Motor neuron (in vitro differentiated cells): ENCODE measurements at regions not wholly inside any gene's neighbourhood (a gene's known extent, or its start where the extent isn't known, plus 50 kb on each side); places are given as distances from the start of the nearest gene placed in this dataset.
"Not testable (repeated sequence)": the region's sequence is repeated elsewhere in the genome, so short reads cannot be mapped to it uniquely, and the experiment has no call there.

Experiments
- ATAC-seq, 8 experiments: fragments of 200-7000 bp; cut with Tn5 transposase; replicated peaks in 6 of 8; 2 replicates each; pipeline ENCODE4 v1.8.0; 2021; ENCODE audit warnings: mild to moderate bottlenecking in 8 of 8, moderate library complexity in 8 of 8
- H3K27ac ChIP-seq, 2 donors: fragments of 250-450 bp; sonication (Bioruptor Pico); 2 replicates each; pipeline ENCODE4 v1.9.0; 2021; ENCODE audit warnings: antibody characterized with exemption in 2 of 2, mild to moderate bottlenecking in 2 of 2, moderate library complexity in 1 of 2
- H3K4me1 ChIP-seq, 2 donors: fragments of 250-450 bp; sonication (Bioruptor Pico); replicated peaks in 1 of 2; 2 replicates each; pipeline ENCODE4 v1.6.1; 2021; ENCODE audit warnings: antibody characterized with exemption in 2 of 2, mild to moderate bottlenecking in 2 of 2, moderate library complexity in 1 of 2
- H3K4me3 ChIP-seq, 5 donors: fragments of 250-450 bp; sonication (Bioruptor Pico); 2 replicates each; pipeline ENCODE4 v1.9.0; 2021; ENCODE audit warnings: antibody characterized with exemption in 5 of 5, mild to moderate bottlenecking in 5 of 5, moderate library complexity in 4 of 5
- WGBS, 10 experiments: fragments of 450-650 bp; shearing (Covaris generic); methylation state at CpG; one replicate each; pipeline ENCODE4 v1.0.0; 2022; 5-methylcytosine and 5-hydroxymethylcytosine counted together
- in situ Hi-C, 9 experiments: fragments of 400-800 bp; cut with MboI; loops; one replicate each; pipeline ENCODE4 v1.15.0; 2021; ENCODE audit warnings: low sequenced_read_pairs in 9 of 9, low pct_unique_long_range_greater_than_20kb in 2 of 9; ENCODE audit not compliant: unreplicated experiment in 9 of 9

DNA sequence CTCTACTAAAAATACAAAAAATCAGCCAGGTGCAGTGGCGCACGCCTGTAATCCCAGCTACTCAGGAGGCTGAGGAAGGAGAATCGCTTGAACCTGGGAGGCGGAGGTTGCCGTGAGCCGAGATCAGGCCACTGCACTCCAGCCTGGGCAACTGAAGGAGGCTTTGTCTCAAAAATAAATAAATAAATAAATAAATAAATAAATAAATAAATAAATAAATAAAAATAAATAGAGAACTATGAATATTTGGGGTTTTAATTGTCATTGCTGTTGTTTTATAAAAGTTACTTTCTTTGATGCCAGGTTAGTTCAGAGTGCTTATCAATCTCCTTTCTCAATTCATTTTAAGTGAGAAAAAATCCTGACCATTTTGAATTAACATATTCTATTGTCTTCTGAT, 638.2 kb upstream of the KLHL1 start:
- in situ Hi-C loops, result not testable (repeated sequence)
- 31 to 100% (median 94%) methylated on average over 2 to 6 of the region's 6 CpGs; no CpG with 5 or more reads in 3 of the 10 experiments for WGBS, 10 experiments

GRCh38 chr13:70736622-70737317, 628.5 kb upstream of the KLHL1 start:
- in situ Hi-C loops, result no loop called here
- ATAC-seq, result no peak
- Histone ChIP-seq H3K4me3 (no peak overlapping the region), H3K4me1 (peaks cover 0 to 8% of the 10 kb centered on the region in 2 donors), H3K27ac (no peak overlapping the region)
- WGBS, 10 experiments, result 7 to 100% (median 93%) methylated on average over 1 of the region's 1 CpG; no CpG with 5 or more reads in 1 of the 10 experiments

More for the DNA sequence above, 638.2 kb upstream of the KLHL1 start:
- not testable (repeated sequence) for H3K4me3 ChIP-seq, ATAC-seq, H3K27ac ChIP-seq, H3K4me1 ChIP-seq

- Histone ChIP-seq H3K4me1 (peaks cover 0 to 8% of the 10 kb centered on the region in 2 donors), H3K27ac (no peak overlapping the region), H3K4me3 (no peak overlapping the region)
- no peak for ATAC-seq
- in situ Hi-C loops, result no loop called here
- 0 to 29% (median 13%) methylated on average over 1 to 2 of the region's 2 CpGs; no CpG with 5 or more reads in 2 of the 10 experiments for WGBS, 10 experiments
These were observed 624.4 kb upstream of the KLHL1 start for GRCh38 chr13:70732611-70733010.

GRCh38 chr13:70729369-70729768, 621.1 kb upstream of the KLHL1 start:
- peak in 1 of 8 experiments; percentile 36 for ATAC-seq
- no peak overlapping the region for H3K27ac ChIP-seq
- no peak overlapping the region for H3K4me3 ChIP-seq
- in situ Hi-C loops, result no loop called here
- H3K4me1 ChIP-seq, result peaks cover 0 to 8% of the 10 kb centered on the region in 2 donors
- WGBS, 10 experiments, result 0 to 100% (median 57%) methylated on average over 1 to 2 of the region's 2 CpGs; no CpG with 5 or more reads in 2 of the 10 experiments

- ATAC-seq, result peak in 3 of 8 experiments; percentile 27 to 51 (median 42)
- in situ Hi-C loops, result no loop called here
- Histone ChIP-seq H3K27ac (no peak overlapping the region), H3K4me3 (no peak overlapping the region), H3K4me1 (peaks cover 0 to 17% of the 10 kb centered on the region in 2 donors)
- WGBS, 10 experiments, result 0 to 80% (median 27%) methylated on average over 1 of the region's 1 CpG; no CpG with 5 or more reads in 2 of the 10 experiments
These were observed 615.5 kb upstream of the KLHL1 start for GRCh38 chr13:70723732-70724131.

- in situ Hi-C loops, result no loop called here
- peaks cover 0 to 17% of the 10 kb centered on the region in 2 donors for H3K4me1 ChIP-seq
- no peak for ATAC-seq
- H3K27ac ChIP-seq, result no peak overlapping the region
- 0 to 86% (median 28%) methylated on average over 1 of the region's 1 CpG; no CpG with 5 or more reads in 2 of the 10 experiments for WGBS, 10 experiments
- H3K4me3 ChIP-seq, result no peak overlapping the region
These were observed 612.1 kb upstream of the KLHL1 start for GRCh38 chr13:70720386-70720785.

GRCh38 chr13:70714993-70715392, 606.7 kb upstream of the KLHL1 start:
- Histone ChIP-seq H3K4me1 (no peaks in the 10 kb centered on the region), H3K27ac (no peak overlapping the region), H3K4me3 (no peak overlapping the region)
- 0 to 100% (median 75%) methylated on average over 1 of the region's 1 CpG; no CpG with 5 or more reads in 1 of the 10 experiments for WGBS, 10 experiments
- in situ Hi-C loops, result no loop called here
- ATAC-seq, result no peak

DNA sequence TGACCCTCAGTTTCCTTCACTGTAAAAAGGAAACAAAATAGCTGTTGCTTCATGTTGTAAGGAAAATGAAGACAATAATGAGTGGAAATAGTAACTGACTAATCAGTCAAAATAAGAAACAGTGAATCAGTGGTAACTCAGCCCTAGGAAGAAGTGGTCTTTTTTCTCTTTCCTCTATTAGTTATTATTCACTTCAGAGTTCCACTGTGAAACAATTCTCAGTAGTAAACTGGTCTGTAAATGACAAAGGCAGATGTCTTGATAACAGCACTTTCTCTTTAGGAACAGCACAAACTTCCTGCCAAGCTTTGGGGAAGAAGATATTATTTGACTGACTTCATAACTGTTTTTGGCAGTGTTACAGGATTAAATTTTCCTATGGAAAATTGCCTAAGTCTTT, 600.5 kb upstream of the KLHL1 start:
- no peak overlapping the region for H3K27ac ChIP-seq
- H3K4me3 ChIP-seq, result no peak overlapping the region
- no peak for ATAC-seq
- H3K4me1 ChIP-seq, result no peaks in the 10 kb centered on the region
- in situ Hi-C loops, result no loop called here

GRCh38 chr13:70703755-70704154, 595.5 kb upstream of the KLHL1 start:
- ATAC-seq, result no peak
- Histone ChIP-seq H3K4me1 (no peaks in the 10 kb centered on the region), H3K4me3 (no peak overlapping the region), H3K27ac (no peak overlapping the region)
- 0 to 100% (median 71%) methylated on average over 1 to 2 of the region's 4 CpGs; no CpG with 5 or more reads in 3 of the 10 experiments for WGBS, 10 experiments
- in situ Hi-C loops, result no loop called here

- no peak for ATAC-seq
- H3K4me3 ChIP-seq, result no peak overlapping the region
- no peaks in the 10 kb centered on the region for H3K4me1 ChIP-seq
- H3K27ac ChIP-seq, result no peak overlapping the region
- in situ Hi-C loops, result no loop called here
- WGBS, 10 experiments, result 0 to 100% (median 71%) methylated on average over 1 to 3 of the region's 3 CpGs
These were observed 586.9 kb upstream of the KLHL1 start for GRCh38 chr13:70694996-70695715.

DNA sequence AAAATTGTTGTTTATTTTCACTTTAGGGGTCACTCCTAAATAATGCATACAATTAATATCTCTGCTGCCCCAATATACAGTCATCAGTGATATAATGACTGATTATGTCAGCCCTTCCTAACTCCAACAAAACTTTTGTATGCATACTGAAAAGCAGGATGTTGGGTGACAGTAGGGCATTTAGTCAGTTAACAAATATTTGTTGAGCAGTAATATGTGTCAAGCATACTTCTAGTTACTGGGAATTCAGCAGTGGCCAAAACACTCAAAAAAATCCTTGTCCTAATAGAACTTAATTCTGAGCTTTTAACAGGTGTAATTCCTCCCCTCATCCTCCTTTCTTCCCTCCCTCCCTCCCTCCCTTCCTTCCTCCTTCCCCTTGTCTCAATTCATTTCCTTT, 560.7 kb upstream of the KLHL1 start:
- in situ Hi-C loops, result no loop called here
- ATAC-seq, result peak in 1 of 8 experiments; percentile 28
- H3K27ac ChIP-seq, result no peak overlapping the region
- peaks cover 0 to 4% of the 10 kb centered on the region in 2 donors for H3K4me1 ChIP-seq
- H3K4me3 ChIP-seq, result no peak overlapping the region

DNA sequence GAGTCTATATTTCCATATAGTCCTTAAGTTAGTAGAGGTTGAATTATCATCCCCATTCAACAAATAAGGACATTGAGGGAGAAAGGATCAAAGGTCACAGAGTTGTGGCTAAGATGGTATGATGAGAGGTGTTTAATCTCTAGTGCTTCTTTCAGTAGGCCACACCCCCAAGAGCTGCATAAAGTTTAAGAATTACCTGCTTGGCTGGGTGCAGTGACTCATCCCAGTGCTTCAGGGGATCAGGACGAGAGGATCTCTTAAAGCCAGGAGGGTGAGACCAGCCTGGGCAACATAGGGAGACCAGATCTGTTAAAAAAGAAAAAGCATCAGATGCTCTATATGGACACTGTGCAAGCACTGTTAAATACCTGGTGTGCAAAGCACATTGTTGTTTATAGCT, 560.0 kb upstream of the KLHL1 start:
- in situ Hi-C loops, result no loop called here

DNA sequence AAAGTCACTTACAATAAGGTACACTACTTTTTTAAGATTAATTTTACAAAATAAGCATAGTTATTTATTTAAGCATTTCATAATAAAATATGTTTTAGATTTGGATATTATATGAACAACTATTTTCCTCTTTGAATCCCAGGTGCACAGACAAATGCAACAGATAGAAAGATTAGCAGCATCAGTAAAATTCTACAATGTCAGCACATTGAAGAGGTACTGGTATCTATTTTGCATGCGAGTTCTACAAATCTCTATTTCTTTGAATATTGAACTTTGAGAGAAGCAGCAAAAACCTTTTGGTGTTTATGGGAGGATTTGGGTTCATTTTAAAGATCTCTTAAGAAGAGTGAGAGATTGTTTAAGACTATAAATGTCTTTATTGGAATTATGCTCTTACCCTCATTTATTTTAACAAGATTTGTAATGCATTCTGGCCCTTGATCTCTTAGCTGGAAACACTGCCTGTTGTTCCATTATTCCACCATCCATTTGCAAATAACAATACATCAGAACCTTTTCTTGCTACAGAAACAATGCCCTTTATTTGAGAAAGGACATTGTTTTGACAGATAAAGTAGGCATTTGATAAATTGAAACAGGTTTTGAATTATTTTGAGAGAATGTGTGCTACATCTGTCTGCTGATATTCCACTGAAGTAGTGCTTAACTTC, 558.8 kb upstream of the KLHL1 start:
- in situ Hi-C loops, result no loop called here
- H3K4me1 ChIP-seq, result peaks cover 0 to 5% of the 10 kb centered on the region in 2 donors
- peak in 3 of 8 experiments; percentile 31 to 69 (median 58) for ATAC-seq
- no peak overlapping the region for H3K4me3 ChIP-seq
- no peak overlapping the region for H3K27ac ChIP-seq
- 0 to 100% (median 79%) methylated on average over 1 of the region's 1 CpG; no CpG with 5 or more reads in 4 of the 10 experiments for WGBS, 10 experiments

More for the DNA sequence above, 560.0 kb upstream of the KLHL1 start:
- Histone ChIP-seq H3K4me1 (peaks cover 0 to 5% of the 10 kb centered on the region in 2 donors), H3K4me3 (no peak overlapping the region), H3K27ac (no peak overlapping the region)
- ATAC-seq, result no peak
- WGBS, 10 experiments, result 20 to 100% (median 54%) methylated on average over 1 of the region's 1 CpG; no CpG with 5 or more reads in 6 of the 10 experiments
